Fibroblast of lung (primary cell): ENCODE measurements at regions not wholly inside any gene's neighbourhood (a gene's known extent, or its start where the extent isn't known, plus 50 kb on each side); places are given as distances from the start of the nearest gene placed in this dataset.

Experiments
- CTCF ChIP-seq, 2 donors: IDR thresholded peaks in 1 of 2; conservative IDR thresholded peaks in 1 of 2; 1 replicate in 1 of 2; 2 replicates in 1 of 2; pipeline ENCODE4 v1.5.1; 2011 to 2012; ENCODE audit warnings: low read length in 2 of 2, control low read depth in 1 of 2, inconsistent platforms in 1 of 2, low read depth in 1 of 2, mild to moderate bottlenecking in 1 of 2
- EZH2 ChIP-seq: IDR thresholded peaks from 2 replicates; pipeline ENCODE4 v1.5.1; 2012; ENCODE audit warnings: low read length, control low read depth, mild to moderate bottlenecking; ENCODE audit errors: missing control alignments

GRCh38 chr4:52483186-52483890 is 175.8 kb downstream of the USP46 start:
- TF ChIP-seq CTCF (conservative IDR thresholded peaks at IDR 0.05 in 1 of 2, IDR thresholded peaks at IDR 0.05 in 1 of 2; ENCODE audit: low read depth in 1 of 2, low read length in 2 of 2) (no peak), EZH2 (no peak)
